Activated T-cell treated with anti-CD3 and anti-CD28 coated beads, Interleukin-2, amount 50 U/mL, for 72 hours (primary cell): ENCODE measurements at regions not wholly inside any gene's neighbourhood (a gene's known extent, or its start where the extent isn't known, plus 50 kb on each side); places are given as distances from the start of the nearest gene placed in this dataset.
"Not testable (repeated sequence)": the region's sequence is repeated elsewhere in the genome, so short reads cannot be mapped to it uniquely, and the experiment has no call there.

Source experiments
- ATAC-seq, 2 donors: fragments of 150-1000 bp; cut with Tn5 transposase; replicated peaks in 1 of 2; 2 replicates each; pipeline ENCODE4 v1.10.0; 2021; ENCODE audit warnings: moderate library complexity in 2 of 2, mild to moderate bottlenecking in 1 of 2
- DNase-seq, 2 donors: peaks; one replicate each; pipeline ENCODE4 v3.0.0; 2021 to 2022; ENCODE audit warnings: mixed read lengths in 1 of 2
- H3K27ac Mint-ChIP-seq: one replicate; pipeline ENCODE4 v1.8.0; 2022; ENCODE audit warnings: mild to moderate bottlenecking, moderate library complexity, mixed read lengths
- H3K27me3 Mint-ChIP-seq: one replicate; pipeline ENCODE4 v1.8.0; 2022; ENCODE audit warnings: low read depth, mixed read lengths
- H3K36me3 Mint-ChIP-seq, 2 donors: one replicate each; pipeline ENCODE4 v1.8.0; 2022; ENCODE audit warnings: mixed read lengths in 2 of 2, mild to moderate bottlenecking in 1 of 2; ENCODE audit not compliant: insufficient read depth in 2 of 2
- H3K4me1 Mint-ChIP-seq: one replicate; pipeline ENCODE4 v1.8.0; 2022; ENCODE audit warnings: low read depth, mixed read lengths
- H3K4me3 Mint-ChIP-seq, 2 donors: one replicate each; pipeline ENCODE4 v1.8.0; 2022; ENCODE audit warnings: mild to moderate bottlenecking in 2 of 2, mixed read lengths in 2 of 2, moderate library complexity in 2 of 2
- H3K9me3 Mint-ChIP-seq, 2 donors: one replicate each; pipeline ENCODE4 v1.8.0; 2022; ENCODE audit warnings: mixed read lengths in 2 of 2

- no peaks in the 10 kb centered on the region for H3K27me3 Mint-ChIP-seq
- no peak overlapping the region for H3K4me3 Mint-ChIP-seq
- no peak overlapping the region for H3K27ac Mint-ChIP-seq
- no peaks in the 10 kb centered on the region for H3K4me1 Mint-ChIP-seq
- peaks cover 0 to 3% of the 10 kb centered on the region in 2 donors for H3K36me3 Mint-ChIP-seq
- DNase-seq (no peak), ATAC-seq (no peak)
- peaks cover 4 to 8% of the 10 kb centered on the region in 2 donors for H3K9me3 Mint-ChIP-seq
Observed at GRCh38 chr10:42883993-42884983, 101.7 kb downstream of the BMS1 start.

- Mint-ChIP-seq H3K27ac (no peak overlapping the region), H3K27me3 (no peaks in the 10 kb centered on the region), H3K4me1 (no peaks in the 10 kb centered on the region), H3K4me3 (no peak overlapping the region), H3K9me3 (peaks cover 4 to 8% of the 10 kb centered on the region in 2 donors), H3K36me3 (peaks cover 0 to 3% of the 10 kb centered on the region in 2 donors)
- DNase-seq (no peak), ATAC-seq (no peak)
Observed at GRCh38 chr10:42885491-42886270, 103.1 kb downstream of the BMS1 start.

GRCh38 chr10:42887734-42888503 is 105.3 kb downstream of the BMS1 start:
- H3K36me3 Mint-ChIP-seq = no peaks in the 10 kb centered on the region

GRCh38 chr10:42888504-42889095 is 106.0 kb downstream of the BMS1 start:
- Mint-ChIP-seq H3K4me3 (no peak overlapping the region), H3K27me3 (no peaks in the 10 kb centered on the region), H3K4me1 (no peaks in the 10 kb centered on the region), H3K27ac (no peak overlapping the region), H3K9me3 (no peaks in the 10 kb centered on the region), H3K36me3 (no peaks in the 10 kb centered on the region)
- DNase-seq = no peak
- ATAC-seq = no peak

More at GRCh38 chr10:42887734-42888503, 105.3 kb downstream of the BMS1 start:
- Mint-ChIP-seq H3K27ac (no peak overlapping the region), H3K9me3 (peaks cover 0 to 3% of the 10 kb centered on the region in 2 donors), H3K4me1 (no peaks in the 10 kb centered on the region), H3K27me3 (no peaks in the 10 kb centered on the region), H3K4me3 (no peak overlapping the region)
- ATAC-seq (no peak), DNase-seq (no peak)

GRCh38 chr10:42896735-42897134 is 114.1 kb downstream of the BMS1 start:
- peak overlapping the region in 1 of 2 donors; percentile 9 for H3K4me3 Mint-ChIP-seq
- peaks cover 30% of the 10 kb centered on the region for H3K27me3 Mint-ChIP-seq
- no peak overlapping the region for H3K27ac Mint-ChIP-seq
- DNase-seq (peak in 1 of 2 donors; percentile 15), ATAC-seq (peak; percentile 49 to 75)
- H3K36me3 Mint-ChIP-seq = peaks cover 6 to 7% of the 10 kb centered on the region in 2 donors
- H3K9me3 Mint-ChIP-seq = no peaks in the 10 kb centered on the region
- peaks cover 10% of the 10 kb centered on the region for H3K4me1 Mint-ChIP-seq

GRCh38 chr10:42898037-42898960 is 115.7 kb downstream of the BMS1 start:
- H3K27me3 Mint-ChIP-seq = peaks cover 32% of the 10 kb centered on the region
- peaks cover 10% of the 10 kb centered on the region for H3K4me1 Mint-ChIP-seq
- no peaks in the 10 kb centered on the region for H3K9me3 Mint-ChIP-seq

GRCh38 chr10:42899036-42899435 is 116.4 kb downstream of the BMS1 start:
- Mint-ChIP-seq H3K4me1 (peaks cover 10% of the 10 kb centered on the region), H3K27me3 (peaks cover 32% of the 10 kb centered on the region), H3K36me3 (peaks cover 6 to 7% of the 10 kb centered on the region in 2 donors), H3K9me3 (no peaks in the 10 kb centered on the region), H3K4me3 (no peak overlapping the region), H3K27ac (no peak overlapping the region)
- ATAC-seq = no peak
- no peak for DNase-seq

More at GRCh38 chr10:42898037-42898960, 115.7 kb downstream of the BMS1 start:
- ATAC-seq (no peak), DNase-seq (no peak)
- Mint-ChIP-seq H3K4me3 (no peak overlapping the region), H3K36me3 (peaks cover 6 to 7% of the 10 kb centered on the region in 2 donors), H3K27ac (no peak overlapping the region)

GRCh38 chr10:42900346-42900745 is 117.8 kb downstream of the BMS1 start:
- not testable (repeated sequence) for H3K9me3 Mint-ChIP-seq, H3K36me3 Mint-ChIP-seq, DNase-seq, H3K4me1 Mint-ChIP-seq, H3K4me3 Mint-ChIP-seq, H3K27ac Mint-ChIP-seq, ATAC-seq
- peaks cover 32% of the 10 kb centered on the region for H3K27me3 Mint-ChIP-seq

GRCh38 chr10:42911359-42911758 is 128.8 kb downstream of the BMS1 start:
- Mint-ChIP-seq H3K9me3 (peaks cover 5 to 16% of the 10 kb centered on the region in 2 donors), H3K36me3 (peaks cover 2 to 9% of the 10 kb centered on the region in 2 donors), H3K27me3 (no peaks in the 10 kb centered on the region), H3K27ac (no peak overlapping the region), H3K4me3 (no peak overlapping the region), H3K4me1 (no peaks in the 10 kb centered on the region)
- ATAC-seq (no peak), DNase-seq (no peak)

GRCh38 chr10:42916974-42917373 is 134.4 kb downstream of the BMS1 start:
- no peaks in the 10 kb centered on the region for H3K27me3 Mint-ChIP-seq
- peaks cover 6 to 7% of the 10 kb centered on the region in 2 donors for H3K36me3 Mint-ChIP-seq
- no peak overlapping the region for H3K27ac Mint-ChIP-seq
- H3K4me1 Mint-ChIP-seq = no peaks in the 10 kb centered on the region
- DNase-seq (no peak), ATAC-seq (no peak)
- no peak overlapping the region for H3K4me3 Mint-ChIP-seq
- peaks cover 10 to 13% of the 10 kb centered on the region in 2 donors for H3K9me3 Mint-ChIP-seq

GRCh38 chr10:42917821-42918220 is 135.2 kb downstream of the BMS1 start:
- no peak for ATAC-seq
- no peak overlapping the region for H3K4me3 Mint-ChIP-seq
- no peak for DNase-seq
- no peak overlapping the region for H3K27ac Mint-ChIP-seq
- H3K36me3 Mint-ChIP-seq = peaks cover 6 to 8% of the 10 kb centered on the region in 2 donors
- no peaks in the 10 kb centered on the region for H3K27me3 Mint-ChIP-seq
- peaks cover 12 to 14% of the 10 kb centered on the region in 2 donors for H3K9me3 Mint-ChIP-seq
- no peaks in the 10 kb centered on the region for H3K4me1 Mint-ChIP-seq
